Endodermal cell (in vitro differentiated cells): ENCODE measurements at regions not wholly inside any gene's neighbourhood (a gene's known extent, or its start where the extent isn't known, plus 50 kb on each side); places are given as distances from the start of the nearest gene placed in this dataset.
A peak's percentile ranks its signal among the peaks of the same experiment; 100 is the strongest.

Experiments used
- DNase-seq: peaks from one replicate; pipeline ENCODE4 v3.0.0-alpha.2; 2017
- H3K27ac ChIP-seq: 2 replicates; pipeline ENCODE4 v1.5.1; 2013; ENCODE audit warnings: mild to moderate bottlenecking, low read depth, low read length, moderate library complexity
- H3K27me3 ChIP-seq: 2 replicates; pipeline ENCODE4 v1.6.1; 2013; ENCODE audit warnings: mild to moderate bottlenecking, low read length, moderate library complexity; ENCODE audit not compliant: insufficient read depth, control insufficient read depth, poor library complexity, severe bottlenecking
- H3K36me3 ChIP-seq: 2 replicates; pipeline ENCODE4 v1.7.0; 2013; ENCODE audit warnings: mild to moderate bottlenecking, low read length, moderate library complexity; ENCODE audit not compliant: control insufficient read depth, insufficient read depth
- H3K4me1 ChIP-seq: one replicate; pipeline ENCODE4 v1.7.0; 2013; ENCODE audit warnings: low read length; ENCODE audit not compliant: control insufficient read depth, insufficient read depth
- H3K4me3 ChIP-seq: 2 replicates; pipeline ENCODE4 v1.5.1; 2013; ENCODE audit warnings: mild to moderate bottlenecking, low read length, moderate library complexity
- H3K9ac ChIP-seq: 2 replicates; pipeline ENCODE4 v1.6.1; 2013; ENCODE audit warnings: mild to moderate bottlenecking, low read length, moderate library complexity; ENCODE audit not compliant: poor library complexity, severe bottlenecking; ENCODE audit errors: extremely low read depth
- H3K9me3 ChIP-seq: 2 replicates; pipeline ENCODE4 v1.6.1; 2013; ENCODE audit warnings: mild to moderate bottlenecking, low read length, moderate library complexity; ENCODE audit not compliant: control insufficient read depth
- H3K27ac Mint-ChIP-seq: 2 replicates; pipeline ENCODE4 v1.8.0; 2020; ENCODE audit warnings: mixed read lengths
- H3K27me3 Mint-ChIP-seq: 2 replicates; pipeline ENCODE4 v1.8.0; 2021; ENCODE audit warnings: mild to moderate bottlenecking, mixed read lengths; ENCODE audit not compliant: insufficient read depth
- H3K36me3 Mint-ChIP-seq: 2 replicates; pipeline ENCODE4 v1.8.0; 2020; ENCODE audit warnings: low read depth, mixed read lengths
- H3K4me1 Mint-ChIP-seq: 2 replicates; pipeline ENCODE4 v1.8.0; 2020; ENCODE audit warnings: mixed read lengths
- H3K4me3 Mint-ChIP-seq: 2 replicates; pipeline ENCODE4 v1.8.0; 2020; ENCODE audit warnings: mild to moderate bottlenecking, moderate library complexity, mixed read lengths
- H3K9me3 Mint-ChIP-seq: 2 replicates; pipeline ENCODE4 v1.8.0; 2020; ENCODE audit warnings: mild to moderate bottlenecking, mixed read lengths
- WGBS, 2 experiments: methylation state at CpG; one replicate each; pipeline versions ENCODE4 v1.1.5 to v1.1.7; 2013; ENCODE audit warnings: missing lambda C conversion rate in 2 of 2, mixed read lengths in 1 of 2; ENCODE audit not compliant: insufficient coverage in 1 of 2, insufficient read length in 1 of 2; 5-methylcytosine and 5-hydroxymethylcytosine counted together
- TF ChIP-seq, protein P1 (sequence below): fragments of 200-600 bp; sonication (generic); conservative IDR thresholded peaks from 2 replicates; pipeline ENCODE4 v1.5.0; 2021; ENCODE audit warnings: antibody characterized with exemption, mild to moderate bottlenecking

DNA sequence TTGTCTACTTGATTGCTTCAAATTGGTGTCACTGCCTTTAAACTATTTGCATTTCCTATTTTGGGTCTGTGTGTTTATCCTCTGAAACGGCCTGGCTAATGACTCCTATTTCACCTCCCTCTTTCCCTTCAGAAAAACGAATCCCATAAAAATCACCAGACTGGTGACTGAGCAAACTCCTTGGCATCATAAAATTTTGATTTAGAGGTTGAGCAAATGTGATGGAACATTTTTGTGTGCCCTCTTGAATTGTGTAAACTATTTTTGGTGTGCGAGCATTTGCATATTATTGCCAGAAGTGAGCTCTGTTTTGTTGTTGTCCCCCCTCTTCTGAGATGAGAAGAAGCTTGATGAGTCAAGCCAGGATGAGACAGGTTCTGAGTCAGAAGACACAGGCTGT, 316.1 kb downstream of the AJAP1 start:
- no peaks in the 10 kb centered on the region for H3K27me3 ChIP-seq
- H3K27ac Mint-ChIP-seq, result no peak overlapping the region
- peaks cover 10% of the 10 kb centered on the region for H3K27me3 Mint-ChIP-seq
- no peak overlapping the region for H3K4me3 Mint-ChIP-seq
- H3K9me3 Mint-ChIP-seq, result peaks cover 13% of the 10 kb centered on the region
- WGBS, 2 experiments, result 75 to 84% methylated on average over 1 to 3 of the region's 3 CpGs
- H3K4me1 Mint-ChIP-seq, result peaks cover 8% of the 10 kb centered on the region
- H3K4me1 ChIP-seq, result no peaks in the 10 kb centered on the region
- peak; percentile 3 for DNase-seq
- no peak overlapping the region for H3K27ac ChIP-seq
- H3K4me3 ChIP-seq, result no peak overlapping the region
- no peak overlapping the region for H3K9ac ChIP-seq
- no peaks in the 10 kb centered on the region for H3K36me3 ChIP-seq
- no peaks in the 10 kb centered on the region for H3K9me3 ChIP-seq
- TF ChIP-seq, protein P1, sequence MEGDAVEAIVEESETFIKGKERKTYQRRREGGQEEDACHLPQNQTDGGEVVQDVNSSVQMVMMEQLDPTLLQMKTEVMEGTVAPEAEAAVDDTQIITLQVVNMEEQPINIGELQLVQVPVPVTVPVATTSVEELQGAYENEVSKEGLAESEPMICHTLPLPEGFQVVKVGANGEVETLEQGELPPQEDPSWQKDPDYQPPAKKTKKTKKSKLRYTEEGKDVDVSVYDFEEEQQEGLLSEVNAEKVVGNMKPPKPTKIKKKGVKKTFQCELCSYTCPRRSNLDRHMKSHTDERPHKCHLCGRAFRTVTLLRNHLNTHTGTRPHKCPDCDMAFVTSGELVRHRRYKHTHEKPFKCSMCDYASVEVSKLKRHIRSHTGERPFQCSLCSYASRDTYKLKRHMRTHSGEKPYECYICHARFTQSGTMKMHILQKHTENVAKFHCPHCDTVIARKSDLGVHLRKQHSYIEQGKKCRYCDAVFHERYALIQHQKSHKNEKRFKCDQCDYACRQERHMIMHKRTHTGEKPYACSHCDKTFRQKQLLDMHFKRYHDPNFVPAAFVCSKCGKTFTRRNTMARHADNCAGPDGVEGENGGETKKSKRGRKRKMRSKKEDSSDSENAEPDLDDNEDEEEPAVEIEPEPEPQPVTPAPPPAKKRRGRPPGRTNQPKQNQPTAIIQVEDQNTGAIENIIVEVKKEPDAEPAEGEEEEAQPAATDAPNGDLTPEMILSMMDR, result no peak
- H3K36me3 Mint-ChIP-seq, result peaks cover 3% of the 10 kb centered on the region

DNA sequence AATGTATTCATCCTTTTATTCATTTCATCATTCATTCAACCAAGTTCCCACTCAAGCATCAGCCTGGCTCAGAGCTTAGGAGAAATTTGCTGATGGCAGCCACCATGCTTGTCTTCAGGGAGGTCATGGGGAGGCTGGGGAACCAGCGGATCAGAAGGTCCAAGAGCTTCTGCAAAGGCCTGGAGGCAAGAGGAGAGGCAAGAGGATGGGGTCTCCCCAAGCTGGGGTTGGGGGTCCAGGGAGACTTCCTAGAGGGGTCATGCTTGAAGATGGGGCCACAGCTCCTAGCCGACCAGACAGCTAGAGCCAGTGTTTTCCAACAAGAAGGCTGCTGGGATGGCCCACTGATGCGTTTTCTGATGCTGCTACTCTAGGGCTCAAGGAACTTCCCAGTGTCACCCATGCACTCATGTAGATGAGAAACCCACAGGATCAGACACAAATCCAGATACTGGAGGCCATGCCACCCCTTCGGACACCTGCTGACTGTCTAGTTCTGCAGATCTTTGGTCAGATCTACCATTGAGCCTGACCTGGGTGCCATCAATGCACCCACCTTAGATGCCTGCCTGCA, 315.2 kb downstream of the AJAP1 start:
- Mint-ChIP-seq H3K4me3 (no peak overlapping the region), H3K27me3 (peaks cover 10% of the 10 kb centered on the region), H3K36me3 (peaks cover 3% of the 10 kb centered on the region), H3K27ac (no peak overlapping the region), H3K9me3 (peaks cover 10% of the 10 kb centered on the region), H3K4me1 (peaks cover 16% of the 10 kb centered on the region)
- Histone ChIP-seq H3K36me3 (no peaks in the 10 kb centered on the region), H3K9me3 (no peaks in the 10 kb centered on the region), H3K27ac (no peak overlapping the region), H3K4me1 (no peaks in the 10 kb centered on the region), H3K9ac (no peak overlapping the region), H3K27me3 (no peaks in the 10 kb centered on the region), H3K4me3 (no peak overlapping the region)
- TF ChIP-seq, protein P1, result no peak
- WGBS, 2 experiments, result 89 to 91% methylated on average over 4 of the region's 4 CpGs
- peak; percentile 11 for DNase-seq

DNA sequence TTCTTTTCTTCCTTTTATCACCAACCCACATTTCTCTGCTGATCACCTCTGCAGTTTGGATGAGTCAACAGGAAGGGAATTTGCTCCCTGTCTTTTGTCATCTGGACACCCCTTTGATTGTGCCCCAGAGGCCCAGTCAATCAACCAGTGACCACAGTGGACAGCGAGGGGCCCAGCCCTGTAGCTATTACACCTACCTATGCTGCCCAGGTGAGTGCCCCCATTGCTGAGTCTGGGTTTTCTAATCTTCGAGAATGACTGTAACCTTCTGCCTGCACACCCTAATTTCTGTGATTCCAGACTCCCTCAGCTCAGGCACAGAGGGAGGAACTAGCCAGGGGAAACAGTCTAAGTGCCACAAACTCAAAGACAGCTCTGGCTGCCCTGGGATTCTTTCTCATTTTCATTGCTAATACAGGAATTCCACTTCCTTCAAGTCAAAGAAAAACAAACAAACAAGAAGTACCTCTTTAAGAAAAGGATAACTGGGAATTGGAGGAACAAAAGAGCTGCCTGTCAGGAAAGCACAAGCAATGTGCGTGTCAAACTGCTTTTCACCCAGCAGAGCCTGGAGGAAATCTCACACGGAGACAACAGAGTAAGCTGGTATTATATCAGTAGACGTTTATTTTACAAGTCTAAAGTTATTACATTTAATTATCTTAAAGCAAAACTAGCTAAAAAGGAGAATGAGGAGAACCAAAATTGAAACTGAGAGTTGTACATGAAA, 311.1 kb downstream of the AJAP1 start:
- TF ChIP-seq, protein P1, result no peak
- Mint-ChIP-seq H3K27ac (peak overlapping the region; percentile 19), H3K4me1 (peaks cover 22% of the 10 kb centered on the region), H3K36me3 (peaks cover 3% of the 10 kb centered on the region), H3K27me3 (peaks cover 19% of the 10 kb centered on the region), H3K4me3 (no peak overlapping the region), H3K9me3 (peaks cover 10% of the 10 kb centered on the region)
- H3K4me3 ChIP-seq, result no peak overlapping the region
- H3K4me1 ChIP-seq, result no peaks in the 10 kb centered on the region
- WGBS, 2 experiments, result 57 to 69% methylated on average over 1 to 4 of the region's 5 CpGs
- no peak overlapping the region for H3K9ac ChIP-seq
- no peaks in the 10 kb centered on the region for H3K9me3 ChIP-seq
- DNase-seq, result peak; percentile 55
- no peaks in the 10 kb centered on the region for H3K36me3 ChIP-seq
- no peaks in the 10 kb centered on the region for H3K27me3 ChIP-seq
- H3K27ac ChIP-seq, result no peak overlapping the region
